PC-3 (cell line): ENCODE measurements at regions not wholly inside any gene's neighbourhood (a gene's known extent, or its start where the extent isn't known, plus 50 kb on each side); places are given as distances from the start of the nearest gene placed in this dataset.

Experiments used
- ATAC-seq: fragments of 200-7000 bp; cut with Tn5 transposase; 2 replicates; pipeline ENCODE4 v1.9.1; 2020; ENCODE audit warnings: mild to moderate bottlenecking, moderate library complexity
- BruUV-seq: library from RNA; stranded (reverse); fragments of 400-500 nt; replicated peaks from 2 replicates; lab custom pipeline; 2021; lab: Mats Ljungman, UMichigan
- CTCF ChIA-PET: fragments of 300-600 bp; sonication (Branson Sonifier 250); formaldehyde crosslinking; loops from one replicate; lab custom pipeline; 2022; ENCODE audit warnings: antibody characterized with exemption; lab: Charles Lee
- POLR2A ChIA-PET: fragments of 300-600 bp; sonication (Branson Sonifier 250); formaldehyde crosslinking; loops from one replicate; lab custom pipeline; 2022; ENCODE audit warnings: antibody characterized with exemption; ENCODE audit not compliant: unreplicated experiment; lab: Charles Lee
- DNase-seq: peaks from one replicate; pipeline ENCODE4 v3.0.0-alpha.2; 2015
- H2AFZ ChIP-seq: fragments of 300-600 bp; sonication (generic); 2 replicates; pipeline ENCODE4 v1.6.0; 2016; ENCODE audit warnings: antibody characterized with exemption, low read length
- H3F3A ChIP-seq: fragments of 300-600 bp; sonication (generic); one replicate; pipeline ENCODE4 v1.6.0; 2017; ENCODE audit warnings: antibody characterized with exemption, low read length, control low read depth, mild to moderate bottlenecking; ENCODE audit not compliant: unreplicated experiment
- H3K27ac ChIP-seq: fragments of 300-600 bp; sonication (generic); 2 replicates; pipeline ENCODE4 v1.5.1; 2016; ENCODE audit warnings: mild to moderate bottlenecking, low read length
- H3K27me3 ChIP-seq: fragments of 300-600 bp; sonication (generic); 2 replicates; pipeline ENCODE4 v1.6.1; 2016; ENCODE audit warnings: low read length, mixed read lengths
- H3K36me3 ChIP-seq: fragments of 300-600 bp; sonication (generic); 2 replicates; pipeline ENCODE4 v1.6.1; 2016; ENCODE audit warnings: low read depth, mixed run types, low read length, mixed read lengths
- H3K4me1 ChIP-seq: fragments of 300-600 bp; sonication (generic); 2 replicates; pipeline ENCODE4 v1.5.1; 2016; ENCODE audit warnings: low read length; ENCODE audit not compliant: insufficient read depth
- H3K4me2 ChIP-seq: fragments of 300-600 bp; sonication (generic); 2 replicates; pipeline ENCODE4 v1.6.0; 2016; ENCODE audit warnings: low read length
- H3K4me3 ChIP-seq: fragments of 300-600 bp; sonication (generic); 2 replicates; pipeline ENCODE4 v1.5.1; 2016; ENCODE audit warnings: mild to moderate bottlenecking, low read length, mixed read lengths
- H3K79me2 ChIP-seq: fragments of 300-600 bp; sonication (generic); 2 replicates; pipeline ENCODE4 v1.6.1; 2017; ENCODE audit warnings: low read length, mixed read lengths
- H3K9ac ChIP-seq: fragments of 300-600 bp; sonication (generic); 2 replicates; pipeline ENCODE4 v1.6.0; 2016; ENCODE audit warnings: mild to moderate bottlenecking, low read length
- H3K9me2 ChIP-seq: fragments of 300-600 bp; sonication (generic); replicated peaks from 2 replicates; pipeline ENCODE4 v1.6.1; 2016; ENCODE audit warnings: mixed run types, low read length, mixed read lengths
- H3K9me3 ChIP-seq: fragments of 300-600 bp; sonication (generic); 2 replicates; pipeline ENCODE4 v1.6.1; 2016; ENCODE audit warnings: low read length, mixed read lengths
- H4K20me1 ChIP-seq: fragments of 300-600 bp; sonication (generic); 2 replicates; pipeline ENCODE4 v1.6.1; 2016; ENCODE audit warnings: low read length, mixed read lengths
- CTCF ChIP-seq: fragments of 300-600 bp; sonication (generic); conservative IDR thresholded peaks from 2 replicates; pipeline ENCODE4 v1.5.1; 2017; ENCODE audit warnings: antibody characterized with exemption, low read depth, mild to moderate bottlenecking, low read length
- EZH2 ChIP-seq: fragments of 300-600 bp; sonication (generic); IDR thresholded peaks from one replicate; pipeline ENCODE4 v1.6.1; 2017; ENCODE audit warnings: antibody characterized with exemption, mild to moderate bottlenecking, low read length; ENCODE audit not compliant: unreplicated experiment
- EZH2phosphoT487 ChIP-seq: fragments of 300-600 bp; sonication (generic); IDR thresholded peaks from 2 replicates; pipeline ENCODE4 v1.6.1; 2018; ENCODE audit warnings: mild to moderate bottlenecking, antibody characterized with exemption, low read length, borderline replicate concordance
- intact Hi-C: fragments of 100-400 bp; cut with micrococcal nuclease; formaldehyde crosslinking; loops from 2 replicates; pipeline ENCODE4 v1.9.0; 2023

- 0 out of 2 replicates have a peak, but pooled peaks cover 9% of the 10 kb centered on the region for H3K9me3 ChIP-seq
- intact Hi-C loops = no loop called here
- H3K36me3 ChIP-seq = no peaks in the 10 kb centered on the region
- no peaks in the 10 kb centered on the region for H3K27me3 ChIP-seq
- no peak overlapping the region for H2AFZ ChIP-seq
- no peak for DNase-seq
- H3K9ac ChIP-seq = no peak overlapping the region
- no peaks in the 10 kb centered on the region for H3K4me1 ChIP-seq
- no peaks in the 10 kb centered on the region for H3K9me2 ChIP-seq
- H3F3A ChIP-seq = no peaks in the 10 kb centered on the region
- TF ChIP-seq CTCF (no peak), EZH2phosphoT487 (no peak), EZH2 (no peak)
- H3K79me2 ChIP-seq = no peaks in the 10 kb centered on the region
- ChIA-PET CTCF (no interaction called here), POLR2A (no interaction called here)
- no peak overlapping the region for H3K4me3 ChIP-seq
- no peak for ATAC-seq
- H3K4me2 ChIP-seq = no peak overlapping the region
- no peak overlapping the region for H3K27ac ChIP-seq
- no TSS peak for BruUV-seq
- H4K20me1 ChIP-seq = no peaks in the 10 kb centered on the region
Observed at GRCh38 chr20:54707801-54708200, 232.4 kb downstream of the DOK5 start.

- Histone ChIP-seq H3K27ac (no peak overlapping the region), H3K36me3 (no peaks in the 10 kb centered on the region), H3K9me2 (no peaks in the 10 kb centered on the region), H3K9me3 (0 out of 2 replicates have a peak, but pooled peaks cover 9% of the 10 kb centered on the region), H3K4me2 (no peak overlapping the region), H4K20me1 (no peaks in the 10 kb centered on the region), H3K79me2 (no peaks in the 10 kb centered on the region), H3K4me1 (no peaks in the 10 kb centered on the region), H3K9ac (no peak overlapping the region), H3F3A (no peaks in the 10 kb centered on the region), H3K27me3 (no peaks in the 10 kb centered on the region), H3K4me3 (no peak overlapping the region), H2AFZ (no peak overlapping the region)
- ChIA-PET POLR2A (no interaction called here), CTCF (no interaction called here)
- DNase-seq = no peak
- BruUV-seq = no TSS peak
- intact Hi-C loops = no loop called here
- no peak for TF ChIP-seq EZH2phosphoT487
- TF ChIP-seq EZH2 = no peak
- no peak for TF ChIP-seq CTCF
- no peak for ATAC-seq
Observed at GRCh38 chr20:54706581-54706980, 231.2 kb downstream of the DOK5 start.

GRCh38 chr20:54704032-54704635 is 228.7 kb downstream of the DOK5 start:
- no peak overlapping the region for H3K9ac ChIP-seq
- no peak overlapping the region for H2AFZ ChIP-seq
- ATAC-seq = no peak
- H3K9me2 ChIP-seq = no peaks in the 10 kb centered on the region
- peaks cover 4% of the 10 kb centered on the region; the same call in 1 of the 2 replicates for H3K27me3 ChIP-seq
- DNase-seq = no peak
- H3K27ac ChIP-seq = no peak overlapping the region
- no peaks in the 10 kb centered on the region for H3F3A ChIP-seq
- ChIA-PET CTCF (no interaction called here), POLR2A (no interaction called here)
- intact Hi-C loops = no loop called here
- H3K4me1 ChIP-seq = no peaks in the 10 kb centered on the region
- H3K4me2 ChIP-seq = no peak overlapping the region
- H3K9me3 ChIP-seq = no peaks in the 10 kb centered on the region
- H3K4me3 ChIP-seq = no peak overlapping the region
- no peaks in the 10 kb centered on the region for H4K20me1 ChIP-seq
- TF ChIP-seq CTCF = no peak
- no peak for TF ChIP-seq EZH2
- TF ChIP-seq EZH2phosphoT487 = no peak
- no TSS peak for BruUV-seq
- H3K79me2 ChIP-seq = no peaks in the 10 kb centered on the region
- H3K36me3 ChIP-seq = no peaks in the 10 kb centered on the region
